ENCODE measurements at regions not wholly inside any gene's neighbourhood (a gene's known extent, or its start where the extent isn't known, plus 50 kb on each side); places are given as distances from the start of the nearest gene placed in this dataset.

- no peak for TF ChIP-seq RAD21 (IDR thresholded peaks at IDR 0.05; ENCODE audit: low read depth)
- TF ChIP-seq REST (IDR thresholded peaks at IDR 0.05; ENCODE audit: low read depth) = no peak
- no peak for TF ChIP-seq MAX (IDR thresholded peaks at IDR 0.05)
These were observed 62.3 kb upstream of the NCK2 start for GRCh38 chr2:105682401-105682800.
